ENCODE measurements at regions not wholly inside any gene's neighbourhood (a gene's known extent, or its start where the extent isn't known, plus 50 kb on each side); places are given as distances from the start of the nearest gene placed in this dataset.

- no peak for TF ChIP-seq ZFX (IDR thresholded peaks at IDR 0.05)
- TF ChIP-seq YY1 (IDR thresholded peaks at IDR 0.05; ENCODE audit: extremely low read depth, insufficient replicate concordance, low read depth, low read length) = no peak
- no peak for TF ChIP-seq EZH2phosphoT487 (IDR thresholded peaks at IDR 0.05; ENCODE audit: borderline replicate concordance)
- TF ChIP-seq EZH2 (IDR thresholded peaks at IDR 0.05) = no peak
- no peak for TF ChIP-seq JUND (IDR thresholded peaks at IDR 0.05)
- TF ChIP-seq CEBPB (IDR thresholded peaks at IDR 0.05; ENCODE audit: low read depth) = no peak
- ATAC-seq = no peak
- ChIA-PET POLR2A (no interaction called here), RAD21 (ENCODE audit: low non-redundant PET in 1 of 2, low total read pairs in 2 of 2, uncharacterized antibody in 2 of 2, unreplicated experiment in 2 of 2) (no interaction called here), CTCF (no interaction called here)
- Histone ChIP-seq H3K4me3 (replicated peaks in 1 of 2; ENCODE audit: low read depth in 1 of 2, low read length in 2 of 2) (no peak overlapping the region), H3K9me3 (ENCODE audit: control insufficient read depth in 1 of 2, insufficient read depth in 1 of 2, low read depth in 1 of 2, low read length in 2 of 2) (peaks cover 0 to 9% of the 10 kb centered on the region in 2 experiments; a peak in 1 of 4 replicates), H3K27ac (ENCODE audit: low read depth, low read length) (no peak overlapping the region), H3K4me1 (ENCODE audit: control insufficient read depth in 1 of 2, insufficient read depth in 2 of 2, low read length in 2 of 2) (no peaks in the 10 kb centered on the region), H3K36me3 (ENCODE audit: control insufficient read depth in 1 of 2, insufficient read depth in 2 of 2, low read length in 2 of 2) (no peaks in the 10 kb centered on the region), H3K9me2 (ENCODE audit: insufficient read depth) (no peaks in the 10 kb centered on the region), H3K9ac (ENCODE audit: low read length) (no peak overlapping the region), H3K4me2 (ENCODE audit: low read length) (no peak overlapping the region), H3K27me3 (ENCODE audit: insufficient read depth, low read length) (no peaks in the 10 kb centered on the region), H2AFZ (ENCODE audit: low read depth, low read length, poor library complexity, severe bottlenecking) (no peak overlapping the region), H4K20me1 (ENCODE audit: insufficient read depth) (no peaks in the 10 kb centered on the region), H3K79me2 (ENCODE audit: insufficient read depth, low read length) (no peaks in the 10 kb centered on the region)
- no peak for DNase-seq (ENCODE audit: low read depth, low spot score)
- intact Hi-C loops (cut with micrococcal nuclease) = no loop called here
- no TSS peak for BruUV-seq (replicated peaks)
Observed at GRCh38 chr7:157061979-157062378, 51.5 kb upstream of the MNX1 start.

GRCh38 chr7:157065046-157065445 is 54.6 kb upstream of the MNX1 start:
- POLR2A ChIA-PET = no interaction called here
- Histone ChIP-seq H3K27me3 (ENCODE audit: insufficient read depth, low read length) (no peaks in the 10 kb centered on the region), H3K4me1 (ENCODE audit: control insufficient read depth in 1 of 2, insufficient read depth in 2 of 2, low read length in 2 of 2) (no peaks in the 10 kb centered on the region), H4K20me1 (ENCODE audit: insufficient read depth) (no peaks in the 10 kb centered on the region), H3K4me3 (replicated peaks in 1 of 2; ENCODE audit: low read depth in 1 of 2, low read length in 2 of 2) (no peak overlapping the region), H2AFZ (ENCODE audit: low read depth, low read length, poor library complexity, severe bottlenecking) (no peak overlapping the region), H3K79me2 (ENCODE audit: insufficient read depth, low read length) (no peaks in the 10 kb centered on the region), H3K36me3 (ENCODE audit: control insufficient read depth in 1 of 2, insufficient read depth in 2 of 2, low read length in 2 of 2) (no peaks in the 10 kb centered on the region), H3K9me2 (ENCODE audit: insufficient read depth) (no peaks in the 10 kb centered on the region), H3K9me3 (ENCODE audit: control insufficient read depth in 1 of 2, insufficient read depth in 1 of 2, low read depth in 1 of 2, low read length in 2 of 2) (peaks cover 0 to 9% of the 10 kb centered on the region in 2 experiments; a peak in 1 of 4 replicates), H3K27ac (ENCODE audit: low read depth, low read length) (no peak overlapping the region), H3K4me2 (ENCODE audit: low read length) (no peak overlapping the region), H3K9ac (ENCODE audit: low read length) (no peak overlapping the region)
- no peak for DNase-seq (ENCODE audit: low read depth, low spot score)
- RAD21 ChIA-PET (ENCODE audit: low non-redundant PET in 1 of 2, low total read pairs in 2 of 2, uncharacterized antibody in 2 of 2, unreplicated experiment in 2 of 2) = no interaction called here
- TF ChIP-seq REST (IDR thresholded peaks at IDR 0.05; ENCODE audit: low read depth) (no peak), ZFX (IDR thresholded peaks at IDR 0.05) (no peak), RAD21 (IDR thresholded peaks at IDR 0.05; ENCODE audit: low read depth) (no peak), FOSL1 (IDR thresholded peaks at IDR 0.05; ENCODE audit: low read depth) (no peak), POLR2A (IDR thresholded peaks at IDR 0.05; ENCODE audit: borderline replicate concordance, extremely low read depth, insufficient read depth, insufficient read length) (no peak), JUND (IDR thresholded peaks at IDR 0.05) (no peak), TCF7L2 (IDR thresholded peaks at IDR 0.05; ENCODE audit: borderline replicate concordance, extremely low read depth, insufficient read depth, insufficient read length) (no peak), POLR2AphosphoS5 (IDR thresholded peaks at IDR 0.05; ENCODE audit: low read depth, low read length) (no peak), EGR1 (IDR thresholded peaks at IDR 0.05; ENCODE audit: low read depth) (no peak), SIN3A (IDR thresholded peaks at IDR 0.05; ENCODE audit: low read depth) (no peak), YY1 (IDR thresholded peaks at IDR 0.05; ENCODE audit: extremely low read depth, insufficient replicate concordance, low read depth, low read length) (no peak), EZH2phosphoT487 (IDR thresholded peaks at IDR 0.05; ENCODE audit: borderline replicate concordance) (no peak)
- intact Hi-C loops (cut with micrococcal nuclease) = no loop called here
- no TSS peak for BruUV-seq (replicated peaks)
- CTCF ChIA-PET = no interaction called here
- no peak for ATAC-seq

Measured in HCT116 (cell line).